ENCODE measurements at regions not wholly inside any gene's neighbourhood (a gene's known extent, or its start where the extent isn't known, plus 50 kb on each side); places are given as distances from the start of the nearest gene placed in this dataset.
A peak's percentile ranks its signal among the peaks of the same experiment; 100 is the strongest.

- TF ChIP-seq POLR2AphosphoS5 (IDR thresholded peaks at IDR 0.05; ENCODE audit: low read depth) (peak; percentile 99), GABPA (IDR thresholded peaks at IDR 0.05; ENCODE audit: low read depth) (peak; percentile 80), REST (IDR thresholded peaks at IDR 0.05; ENCODE audit: insufficient replicate concordance, low read depth) (peak; percentile 9), CTCF (IDR thresholded peaks at IDR 0.05; ENCODE audit: insufficient read depth, low read length) (no peak), SPI1 (IDR thresholded peaks at IDR 0.05; ENCODE audit: borderline replicate concordance, low read depth) (peak; percentile 90)
- H3K27ac ChIP-seq (replicated peaks), result peak overlapping the region; percentile 98
- no peak overlapping the region for H3K4me3 ChIP-seq (replicated peaks; ENCODE audit: insufficient read depth, low read length)
- DNase-seq (ENCODE audit: low read depth in 1 of 2, low spot score in 1 of 2), result peak; percentile 96 to 97
- no peaks in the 10 kb centered on the region for H3K27me3 ChIP-seq (ENCODE audit: insufficient read depth, poor library complexity, severe bottlenecking)
Observed at GRCh38 chr6:14910692-14911547, 334.9 kb upstream of the JARID2 start.

- no peak for DNase-seq (ENCODE audit: low read depth in 1 of 2, low spot score in 1 of 2)
- H3K4me3 ChIP-seq (replicated peaks; ENCODE audit: insufficient read depth, low read length), result no peak overlapping the region
Observed at GRCh38 chr6:14912226-14912625, 333.6 kb upstream of the JARID2 start.

More at GRCh38 chr6:14912226-14912625, 333.6 kb upstream of the JARID2 start:
- no peak for TF ChIP-seq CTCF (IDR thresholded peaks at IDR 0.05; ENCODE audit: insufficient read depth, low read length)
- no peak for TF ChIP-seq GABPA (IDR thresholded peaks at IDR 0.05; ENCODE audit: low read depth)
- no peak for TF ChIP-seq POLR2AphosphoS5 (IDR thresholded peaks at IDR 0.05; ENCODE audit: low read depth)
- TF ChIP-seq SPI1 (IDR thresholded peaks at IDR 0.05; ENCODE audit: borderline replicate concordance, low read depth), result no peak
- no peak for TF ChIP-seq REST (IDR thresholded peaks at IDR 0.05; ENCODE audit: insufficient replicate concordance, low read depth)
- peak overlapping the region; percentile 98 for H3K27ac ChIP-seq (replicated peaks)
- H3K27me3 ChIP-seq (ENCODE audit: insufficient read depth, poor library complexity, severe bottlenecking), result no peaks in the 10 kb centered on the region

All from HL-60 (cell line).